Liver (tissue), 3 donors: ENCODE measurements at regions not wholly inside any gene's neighbourhood (a gene's known extent, or its start where the extent isn't known, plus 50 kb on each side); places are given as distances from the start of the nearest gene placed in this dataset.

Experiments
- CTCF ChIP-seq: fragments of 150-350 bp; IDR thresholded peaks from 2 replicates; pipeline ENCODE4 v1.5.1; 2017; ENCODE audit warnings: improper control_type of control experiment, low read depth, low read length; ENCODE audit not compliant: missing input control
- FOXA1 ChIP-seq: IDR thresholded peaks from 2 replicates; pipeline ENCODE4 v1.6.1; 2016; ENCODE audit warnings: antibody characterized with exemption
- MAX ChIP-seq: IDR thresholded peaks from 2 replicates; pipeline ENCODE4 v1.6.1; 2016; ENCODE audit warnings: antibody characterized with exemption
- NR2F2 ChIP-seq: IDR thresholded peaks from 2 replicates; pipeline ENCODE4 v1.6.1; 2016; ENCODE audit warnings: antibody characterized with exemption
- RXRA ChIP-seq, 2 donors: IDR thresholded peaks; 2 replicates each; pipeline ENCODE4 v1.6.1; 2017 to 2018; ENCODE audit warnings: antibody characterized with exemption in 2 of 2, mild to moderate bottlenecking in 1 of 2
- SP1 ChIP-seq: IDR thresholded peaks from 2 replicates; pipeline ENCODE4 v1.6.1; 2018; ENCODE audit warnings: antibody characterized with exemption, mild to moderate bottlenecking
- TAF1 ChIP-seq: conservative IDR thresholded peaks from 2 replicates; pipeline ENCODE4 v1.6.1; 2016; ENCODE audit warnings: antibody characterized with exemption, mild to moderate bottlenecking
- donor health status: healthy.
- donor health status: healthy.

- no peak for TF ChIP-seq TAF1
- TF ChIP-seq SP1: no peak
- TF ChIP-seq CTCF: no peak
- no peak for TF ChIP-seq RXRA (IDR thresholded peaks at IDR 0.05)
- no peak for TF ChIP-seq MAX
- no peak for TF ChIP-seq NR2F2
- no peak for TF ChIP-seq FOXA1
Observed at GRCh38 chr1:227445746-227446145, 117.6 kb upstream of the ZNF678 start.
